Cardiac fibroblast (primary cell): ENCODE measurements at regions not wholly inside any gene's neighbourhood (a gene's known extent, or its start where the extent isn't known, plus 50 kb on each side); places are given as distances from the start of the nearest gene placed in this dataset.

ENCODE experiments used
- DNase-seq, 2 donors: peaks; one replicate each; pipeline versions ENCODE4 v3.0.0 to v3.0.0-alpha.2; 2010; ENCODE audit warnings: low read depth in 2 of 2
- H3K4me3 ChIP-seq, 2 donors: replicated peaks in 1 of 2; 1 replicate in 1 of 2; 2 replicates in 1 of 2; pipeline ENCODE4 v1.5.1; 2011; ENCODE audit warnings: low read depth in 2 of 2, low read length in 2 of 2, mild to moderate bottlenecking in 2 of 2, moderate library complexity in 1 of 2
- CTCF ChIP-seq: IDR thresholded peaks from one replicate; pipeline ENCODE4 v1.5.1; 2011; ENCODE audit warnings: low read depth, mild to moderate bottlenecking, low read length, inconsistent platforms

- no peak for DNase-seq
- no peak for TF ChIP-seq CTCF
- no peak overlapping the region for H3K4me3 ChIP-seq
Measured at GRCh38 chr12:90077756-90078155, 369.1 kb upstream of the ATP2B1 start.

GRCh38 chr12:90076851-90077319 is 368.2 kb upstream of the ATP2B1 start:
- no peak for DNase-seq
- no peak overlapping the region for H3K4me3 ChIP-seq
- no peak for TF ChIP-seq CTCF

- no peak for TF ChIP-seq CTCF
- DNase-seq = no peak
- no peak overlapping the region for H3K4me3 ChIP-seq
Measured at GRCh38 chr12:90075685-90076084, 367.0 kb upstream of the ATP2B1 start.

GRCh38 chr12:90074086-90074485 is 365.4 kb upstream of the ATP2B1 start:
- no peak overlapping the region for H3K4me3 ChIP-seq
- TF ChIP-seq CTCF = no peak
- DNase-seq = no peak

- no peak for TF ChIP-seq CTCF
- no peak for DNase-seq
- H3K4me3 ChIP-seq = no peak overlapping the region
Measured at GRCh38 chr12:90071996-90072395, 363.4 kb upstream of the ATP2B1 start.

- no peak for TF ChIP-seq CTCF
- no peak overlapping the region for H3K4me3 ChIP-seq
- no peak for DNase-seq
Measured at GRCh38 chr12:90069711-90070110, 361.1 kb upstream of the ATP2B1 start.

GRCh38 chr12:90067791-90068190 is 359.2 kb upstream of the ATP2B1 start:
- no peak for DNase-seq
- no peak for TF ChIP-seq CTCF

More at GRCh38 chr12:90067791-90068190, 359.2 kb upstream of the ATP2B1 start:
- no peak overlapping the region for H3K4me3 ChIP-seq
